Duodenal mucosa (tissue), 2 donors: ENCODE measurements at regions not wholly inside any gene's neighbourhood (a gene's known extent, or its start where the extent isn't known, plus 50 kb on each side); places are given as distances from the start of the nearest gene placed in this dataset.

Experiments
- H3K27ac ChIP-seq: one replicate; pipeline ENCODE4 v1.7.0; 2013; ENCODE audit warnings: low read depth, low read length
- H3K27me3 ChIP-seq, 2 donors: one replicate each; pipeline ENCODE4 v1.7.0; 2013; ENCODE audit warnings: low read length in 2 of 2, control low read depth in 1 of 2; ENCODE audit not compliant: insufficient read depth in 2 of 2, control insufficient read depth in 1 of 2
- H3K36me3 ChIP-seq, 2 donors: one replicate each; pipeline ENCODE4 v1.7.0; 2013; ENCODE audit warnings: low read length in 2 of 2, control low read depth in 1 of 2; ENCODE audit not compliant: insufficient read depth in 2 of 2, control insufficient read depth in 1 of 2
- H3K4me1 ChIP-seq, 2 donors: one replicate each; pipeline ENCODE4 v1.7.0; 2013; ENCODE audit warnings: low read length in 2 of 2, control low read depth in 1 of 2; ENCODE audit not compliant: insufficient read depth in 2 of 2, control insufficient read depth in 1 of 2
- H3K4me3 ChIP-seq, 2 donors: one replicate each; pipeline ENCODE4 v1.7.0; 2013; ENCODE audit warnings: low read length in 2 of 2, low read depth in 1 of 2
- H3K9ac ChIP-seq, 2 donors: one replicate each; pipeline ENCODE4 v1.7.0; 2013; ENCODE audit warnings: low read length in 2 of 2, low read depth in 1 of 2
- H3K9me3 ChIP-seq, 2 donors: one replicate each; pipeline ENCODE4 v1.7.0; 2013; ENCODE audit warnings: low read length in 2 of 2, control low read depth in 1 of 2; ENCODE audit not compliant: control insufficient read depth in 1 of 2

DNA sequence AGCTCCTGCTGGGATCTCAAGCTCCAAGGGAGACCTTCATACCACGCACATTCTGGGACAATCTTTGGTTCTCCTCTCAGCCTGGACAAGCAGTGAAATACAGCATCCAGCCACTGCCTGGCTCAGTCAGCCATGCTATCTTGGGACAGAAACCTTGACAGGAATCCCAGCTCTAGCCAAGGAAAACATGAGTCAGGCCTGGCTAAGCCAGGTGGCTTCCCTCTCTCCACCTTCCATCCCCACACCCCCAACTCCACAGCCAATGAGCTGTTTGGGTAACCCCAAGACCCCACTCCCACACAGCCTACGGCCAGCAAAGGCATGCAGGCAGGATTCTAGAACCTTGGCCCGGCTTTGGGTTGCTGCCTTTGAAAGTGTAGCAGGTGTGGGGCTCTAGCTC is 64.9 kb downstream of the MCFD2 start:
- no peaks in the 10 kb centered on the region for H3K36me3 ChIP-seq

DNA sequence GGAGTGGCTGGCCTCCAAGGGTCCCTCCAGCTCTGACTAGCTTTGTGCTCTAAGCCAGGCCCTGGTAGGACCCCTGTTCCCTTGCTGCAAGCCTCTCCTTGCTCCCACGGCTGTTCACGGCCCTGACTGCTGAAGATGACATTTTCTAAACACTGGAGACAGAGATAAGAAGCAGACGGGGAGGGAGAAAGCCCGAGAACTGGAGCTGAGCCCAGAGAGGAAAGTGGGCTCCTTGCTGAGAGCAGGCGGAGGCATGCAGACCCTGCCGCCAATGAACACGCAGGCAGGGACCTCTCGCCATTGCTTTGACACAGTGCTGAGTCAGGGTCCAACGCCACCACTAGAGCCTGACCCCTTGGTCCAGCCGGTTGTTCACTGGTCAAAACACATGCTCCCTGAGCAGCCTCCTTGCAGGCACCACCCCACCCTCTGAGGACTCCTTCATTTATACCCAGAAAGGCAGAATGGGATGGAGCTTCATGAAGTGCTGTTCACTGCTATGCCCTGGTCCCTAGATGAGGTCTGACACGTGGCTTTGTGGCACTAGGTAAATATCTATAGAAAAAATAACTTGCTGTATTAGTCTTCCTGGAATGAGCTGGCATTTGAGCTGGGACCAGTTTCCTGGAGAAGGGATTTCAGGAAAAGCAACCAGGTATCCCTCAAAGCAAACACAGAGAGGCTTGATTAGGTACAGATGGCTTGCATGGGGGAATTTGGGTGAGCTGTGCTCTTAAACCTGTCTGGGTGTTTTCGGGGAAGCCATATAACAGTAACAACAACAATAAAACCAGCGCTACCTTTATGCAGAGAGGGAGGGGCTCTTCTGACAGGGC is 65.7 kb downstream of the MCFD2 start:
- Histone ChIP-seq H3K27me3 (no peaks in the 10 kb centered on the region), H3K4me1 (peaks cover 51 to 57% of the 10 kb centered on the region in 2 donors), H3K9me3 (no peaks in the 10 kb centered on the region), H3K27ac (peak overlapping the region; percentile 28), H3K36me3 (no peaks in the 10 kb centered on the region), H3K4me3 (no peak overlapping the region), H3K9ac (peak overlapping the region in 1 of 2 donors; percentile 12)

More for the DNA sequence above, 64.9 kb downstream of the MCFD2 start:
- Histone ChIP-seq H3K27ac (no peak overlapping the region), H3K4me1 (peaks cover 48 to 50% of the 10 kb centered on the region in 2 donors), H3K27me3 (no peaks in the 10 kb centered on the region), H3K4me3 (no peak overlapping the region), H3K9ac (peak overlapping the region in 1 of 2 donors; percentile 43), H3K9me3 (no peaks in the 10 kb centered on the region)

- Histone ChIP-seq H3K36me3 (no peaks in the 10 kb centered on the region), H3K27ac (peak overlapping the region; percentile 28), H3K9ac (peak overlapping the region in 1 of 2 donors; percentile 12), H3K4me1 (peaks cover 51 to 59% of the 10 kb centered on the region in 2 donors), H3K27me3 (no peaks in the 10 kb centered on the region), H3K4me3 (peak overlapping the region in 1 of 2 donors; percentile 21), H3K9me3 (no peaks in the 10 kb centered on the region)
These were observed 66.4 kb downstream of the MCFD2 start for GRCh38 chr2:46849046-46849715.

DNA sequence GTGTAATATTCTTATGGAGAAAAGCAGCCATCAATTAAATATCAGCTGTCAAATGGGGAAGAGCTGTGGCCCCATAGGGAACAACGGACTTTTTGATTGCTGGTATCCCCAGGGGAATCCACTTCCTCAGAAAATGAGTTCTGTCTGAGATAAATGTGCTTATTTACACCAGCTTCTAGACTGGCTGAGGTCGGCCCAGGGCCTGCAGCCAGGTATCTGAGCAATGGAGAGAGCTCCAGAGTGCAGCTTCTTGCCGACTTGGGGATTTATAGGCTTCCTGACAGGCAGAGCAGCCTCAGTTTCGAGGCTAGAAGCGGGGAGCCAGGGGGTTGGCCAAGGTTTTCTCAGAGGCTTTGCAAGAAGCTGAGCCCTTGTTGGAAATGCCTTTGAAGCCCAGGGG is 67.2 kb downstream of the MCFD2 start:
- Histone ChIP-seq H3K9me3 (no peaks in the 10 kb centered on the region), H3K27ac (no peak overlapping the region), H3K36me3 (no peaks in the 10 kb centered on the region), H3K4me3 (no peak overlapping the region), H3K9ac (peak overlapping the region in 1 of 2 donors; percentile 70), H3K27me3 (no peaks in the 10 kb centered on the region), H3K4me1 (peaks cover 51 to 59% of the 10 kb centered on the region in 2 donors)

DNA sequence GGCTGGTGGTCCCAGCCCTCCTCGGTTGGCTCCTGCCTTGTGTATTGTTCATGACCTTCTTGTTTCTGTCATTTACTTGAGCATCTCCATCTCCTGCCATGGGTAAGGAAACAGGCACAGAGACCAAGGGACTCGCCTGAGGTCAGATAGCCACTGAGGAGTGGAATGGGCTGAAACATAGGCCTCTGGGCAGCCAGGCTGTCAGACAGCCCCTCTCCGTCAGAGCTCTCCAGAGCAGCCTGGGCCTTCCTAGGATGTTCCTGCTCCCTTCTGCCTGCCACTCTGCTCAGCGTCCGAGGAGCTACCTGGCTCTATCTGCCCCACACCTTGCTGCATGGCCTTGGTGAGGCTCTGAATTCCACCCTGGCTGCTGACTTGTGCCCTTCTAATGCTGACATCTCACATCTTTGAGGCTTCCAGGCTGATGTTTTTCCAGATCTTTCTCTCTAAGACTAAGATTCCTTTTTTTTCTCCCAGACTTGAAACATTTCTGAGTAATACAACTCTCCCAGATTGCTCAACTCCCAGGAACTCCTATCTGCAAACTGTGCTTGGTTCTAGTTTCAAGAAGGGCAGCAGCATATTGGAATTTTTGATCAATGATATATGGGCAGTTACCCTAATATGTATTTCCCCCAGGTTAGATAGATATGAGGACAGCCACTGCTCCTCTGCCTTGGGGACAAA is 67.7 kb downstream of the MCFD2 start:
- no peaks in the 10 kb centered on the region for H3K9me3 ChIP-seq
- no peaks in the 10 kb centered on the region for H3K36me3 ChIP-seq
- H3K27me3 ChIP-seq = no peaks in the 10 kb centered on the region
- H3K9ac ChIP-seq = peak overlapping the region; percentile 44 to 70
- H3K4me1 ChIP-seq = peaks cover 51 to 59% of the 10 kb centered on the region in 2 donors
- H3K4me3 ChIP-seq = peak overlapping the region in 1 of 2 donors; percentile 36
- H3K27ac ChIP-seq = peak overlapping the region; percentile 76

- H3K9me3 ChIP-seq = no peaks in the 10 kb centered on the region
These were observed 68.4 kb downstream of the MCFD2 start for GRCh38 chr2:46847185-46847710.

GRCh38 chr2:46846536-46846935 is 69.1 kb downstream of the MCFD2 start:
- peaks cover 51 to 64% of the 10 kb centered on the region in 2 donors for H3K4me1 ChIP-seq
- peak overlapping the region; percentile 34 to 48 for H3K4me3 ChIP-seq
- peak overlapping the region; percentile 87 for H3K27ac ChIP-seq
- H3K9ac ChIP-seq = peak overlapping the region; percentile 45 to 63
- no peaks in the 10 kb centered on the region for H3K27me3 ChIP-seq
- H3K9me3 ChIP-seq = no peaks in the 10 kb centered on the region
- H3K36me3 ChIP-seq = no peaks in the 10 kb centered on the region

More at GRCh38 chr2:46847185-46847710, 68.4 kb downstream of the MCFD2 start:
- Histone ChIP-seq H3K27me3 (no peaks in the 10 kb centered on the region), H3K36me3 (no peaks in the 10 kb centered on the region), H3K9ac (peak overlapping the region; percentile 45 to 70), H3K27ac (peak overlapping the region; percentile 87), H3K4me3 (peak overlapping the region in 1 of 2 donors; percentile 48), H3K4me1 (peaks cover 51 to 59% of the 10 kb centered on the region in 2 donors)

DNA sequence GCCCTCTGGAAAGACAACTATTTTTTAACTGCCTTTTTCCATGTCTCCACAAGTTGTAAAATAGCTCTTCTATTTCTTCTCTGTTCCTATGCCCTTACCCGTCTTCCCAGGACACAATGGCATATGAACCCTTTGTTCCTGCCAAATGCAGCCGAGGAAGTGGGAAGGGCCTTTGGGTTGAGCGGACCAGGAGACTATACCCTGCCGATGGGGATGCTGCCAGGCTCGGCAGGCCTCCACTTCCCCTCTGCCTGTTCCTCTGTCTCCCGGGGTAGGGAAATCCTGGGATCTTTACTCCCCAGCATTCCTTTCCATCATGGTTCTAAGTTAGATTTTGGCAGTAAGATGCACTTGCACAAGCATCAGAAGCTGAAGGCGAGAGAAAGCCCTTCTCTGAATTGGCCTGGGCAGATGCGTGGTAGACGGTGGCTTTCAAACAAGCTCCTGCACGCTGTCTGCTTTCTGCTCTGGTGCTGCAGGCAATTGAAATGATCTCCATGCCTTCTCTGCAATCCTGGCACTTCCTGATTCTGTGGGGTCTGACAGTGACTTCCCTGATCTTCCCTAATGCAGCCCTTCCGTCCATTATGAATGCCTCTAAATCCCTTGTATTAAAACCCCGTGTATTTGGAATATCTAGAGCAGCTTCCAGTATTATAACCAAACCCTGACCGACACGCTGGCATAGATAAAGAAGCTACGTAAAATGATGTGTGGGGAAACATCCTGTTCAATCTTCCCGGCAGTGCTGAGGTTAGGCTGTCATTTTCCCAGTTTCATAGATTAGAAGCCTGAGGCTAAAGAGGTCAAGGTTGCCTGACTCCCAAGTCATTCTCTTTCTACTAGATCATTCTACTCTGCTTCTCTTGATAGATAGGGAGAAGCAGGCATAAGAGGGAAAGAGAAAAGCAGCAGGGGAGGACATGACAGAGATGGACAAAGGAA is 69.8 kb downstream of the MCFD2 start:
- peak overlapping the region in 1 of 2 donors; percentile 63 for H3K9ac ChIP-seq

GRCh38 chr2:46844443-46844842 is 71.2 kb downstream of the MCFD2 start:
- H3K27ac ChIP-seq = no peak overlapping the region
- peaks cover 39 to 51% of the 10 kb centered on the region in 2 donors for H3K4me1 ChIP-seq
- H3K27me3 ChIP-seq = no peaks in the 10 kb centered on the region
- H3K4me3 ChIP-seq = no peak overlapping the region
- H3K9ac ChIP-seq = no peak overlapping the region
- no peaks in the 10 kb centered on the region for H3K36me3 ChIP-seq
- no peaks in the 10 kb centered on the region for H3K9me3 ChIP-seq

More for the DNA sequence above, 69.8 kb downstream of the MCFD2 start:
- no peaks in the 10 kb centered on the region for H3K36me3 ChIP-seq
- H3K4me3 ChIP-seq = no peak overlapping the region
- H3K4me1 ChIP-seq = peaks cover 51 to 65% of the 10 kb centered on the region in 2 donors
- H3K27ac ChIP-seq = peak overlapping the region; percentile 87
- H3K27me3 ChIP-seq = no peaks in the 10 kb centered on the region
- no peaks in the 10 kb centered on the region for H3K9me3 ChIP-seq
